Ovary (tissue), 7 donors: ENCODE measurements at regions not wholly inside any gene's neighbourhood (a gene's known extent, or its start where the extent isn't known, plus 50 kb on each side); places are given as distances from the start of the nearest gene placed in this dataset.

Experiments used
- DNase-seq, 5 donors: peaks; one replicate each; pipeline ENCODE4 v3.0.0-alpha.2; 2019 to 2020
- H3K27ac ChIP-seq, 2 donors: fragments of 200-600 bp; one replicate each; pipeline versions ENCODE4 v1.5.1 to v1.8.0; 2019 to 2022
- H3K27me3 ChIP-seq: fragments of 200-600 bp; one replicate; pipeline ENCODE4 v1.8.0; 2022
- H3K36me3 ChIP-seq: fragments of 200-600 bp; sonication (generic); one replicate; pipeline ENCODE4 v1.5.1; 2019
- H3K4me1 ChIP-seq: one replicate; pipeline ENCODE4 v1.8.1; 2013; ENCODE audit warnings: mild to moderate bottlenecking, moderate library complexity; ENCODE audit not compliant: insufficient read depth
- H3K4me3 ChIP-seq: fragments of 200-600 bp; sonication (generic); one replicate; pipeline ENCODE4 v1.5.1; 2017
- H3K9me3 ChIP-seq, 2 donors: fragments of 200-600 bp in 1 of 2; sonication (generic) in 1 of 2; one replicate each; pipeline versions ENCODE4 v1.5.1 to v1.8.1; 2013 to 2019; ENCODE audit warnings: mild to moderate bottlenecking in 1 of 2, moderate library complexity in 1 of 2
- EP300 ChIP-seq: sonication (generic); formaldehyde crosslinking; IDR thresholded peaks from one replicate; pipeline ENCODE4 v1.6.1; 2017; ENCODE audit warnings: antibody characterized with exemption
- POLR2A ChIP-seq: fragments of 450-650 bp; IDR thresholded peaks from one replicate; pipeline ENCODE4 v1.6.1; 2017; ENCODE audit warnings: antibody characterized with exemption, mild to moderate bottlenecking, moderate library complexity
- WGBS, 3 donors: extraction: QIAGEN DNeasy Blood & Tissue Kit in 1 of 3; methylation state at CpG; one replicate each; pipeline versions ENCODE4 v1.1.5 to v1.1.7; 2013 to 2017; 5-methylcytosine and 5-hydroxymethylcytosine counted together
- intact Hi-C, 4 donors: fragments of 100-400 bp; cut with DNase I; formaldehyde crosslinking; loops; one replicate each; pipeline versions ENCODE4 v1.11.0 to v1.15.1; 2022 to 2023
- TF ChIP-seq, protein P1 (sequence below), 3 donors: fragments of 450-650 bp in 2 of 3; fragments of 200-600 bp in 1 of 3; IDR thresholded peaks; one replicate each; pipeline versions ENCODE4 v1.5.1 to v1.8.0; 2016 to 2022; ENCODE audit warnings: antibody characterized with exemption in 3 of 3, mild to moderate bottlenecking in 1 of 3
- donor health status: DM: no; HTN: no; CAD: no; lungs with moderate emphysema.
- donor health status: DM: no; HTN: no; CAD: no.
- donor health status: Bipolar disorder and iron deficiency.
- donor health status: DM: no; HTN: no; CAD: no.
- donor health status: DM: yes; HTN: yes; CAD: no.

DNA sequence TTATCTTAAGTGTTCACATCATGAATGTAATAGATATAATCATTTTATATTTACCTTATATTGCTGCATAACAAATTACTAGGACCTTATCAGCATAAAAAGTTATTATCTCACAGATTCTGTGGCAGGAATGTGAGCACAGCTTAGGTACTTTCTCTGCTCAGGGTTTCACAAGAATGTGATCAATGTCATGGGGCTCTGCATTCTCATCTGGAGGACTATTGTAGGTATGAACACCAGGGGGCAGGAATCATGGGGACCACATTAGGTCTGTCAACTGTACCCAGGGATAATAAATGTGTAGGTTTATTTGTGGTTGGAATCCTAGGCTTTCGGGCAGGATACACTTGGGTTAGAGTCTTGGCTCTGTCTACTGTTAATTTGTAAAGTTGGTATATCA is 519.2 kb downstream of the ARAP2 start:
- intact Hi-C loops: no loop called here
- no peaks in the 10 kb centered on the region for H3K27me3 ChIP-seq
- 91 to 96% (median 95%) methylated on average over 1 of the region's 1 CpG for WGBS, 3 donors

DNA sequence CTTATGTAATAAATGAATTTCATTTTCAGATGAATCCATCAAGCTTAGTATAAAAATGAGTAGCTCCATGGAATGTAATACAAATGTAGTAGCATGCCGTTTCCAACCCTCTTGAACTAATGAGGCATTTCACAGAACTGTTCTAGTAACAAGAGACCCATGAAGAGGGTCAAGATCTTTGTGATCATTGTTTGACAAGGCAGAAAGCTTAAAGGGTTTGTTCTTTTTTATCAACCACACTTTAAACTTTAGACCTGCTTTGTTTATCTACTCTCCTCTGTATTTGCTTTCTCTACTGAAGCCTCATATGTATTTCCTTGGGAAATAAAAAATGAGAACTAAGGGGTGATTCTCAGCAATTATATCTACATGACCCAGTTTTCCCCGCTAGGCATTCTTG is 513.9 kb downstream of the ARAP2 start:
- intact Hi-C loops: no loop called here
- DNase-seq: no peak
- TF ChIP-seq, protein P1, sequence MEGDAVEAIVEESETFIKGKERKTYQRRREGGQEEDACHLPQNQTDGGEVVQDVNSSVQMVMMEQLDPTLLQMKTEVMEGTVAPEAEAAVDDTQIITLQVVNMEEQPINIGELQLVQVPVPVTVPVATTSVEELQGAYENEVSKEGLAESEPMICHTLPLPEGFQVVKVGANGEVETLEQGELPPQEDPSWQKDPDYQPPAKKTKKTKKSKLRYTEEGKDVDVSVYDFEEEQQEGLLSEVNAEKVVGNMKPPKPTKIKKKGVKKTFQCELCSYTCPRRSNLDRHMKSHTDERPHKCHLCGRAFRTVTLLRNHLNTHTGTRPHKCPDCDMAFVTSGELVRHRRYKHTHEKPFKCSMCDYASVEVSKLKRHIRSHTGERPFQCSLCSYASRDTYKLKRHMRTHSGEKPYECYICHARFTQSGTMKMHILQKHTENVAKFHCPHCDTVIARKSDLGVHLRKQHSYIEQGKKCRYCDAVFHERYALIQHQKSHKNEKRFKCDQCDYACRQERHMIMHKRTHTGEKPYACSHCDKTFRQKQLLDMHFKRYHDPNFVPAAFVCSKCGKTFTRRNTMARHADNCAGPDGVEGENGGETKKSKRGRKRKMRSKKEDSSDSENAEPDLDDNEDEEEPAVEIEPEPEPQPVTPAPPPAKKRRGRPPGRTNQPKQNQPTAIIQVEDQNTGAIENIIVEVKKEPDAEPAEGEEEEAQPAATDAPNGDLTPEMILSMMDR (IDR thresholded peaks at IDR 0.05): no peak
- TF ChIP-seq POLR2A (no peak), EP300 (no peak)
- WGBS, 3 donors: 74 to 87% (median 74%) methylated on average over 2 of the region's 2 CpGs
- H3K27ac ChIP-seq: no peak overlapping the region
- H3K27me3 ChIP-seq: no peaks in the 10 kb centered on the region
- H3K9me3 ChIP-seq: no peaks in the 10 kb centered on the region
- no peaks in the 10 kb centered on the region for H3K4me1 ChIP-seq
- H3K36me3 ChIP-seq: no peaks in the 10 kb centered on the region
- no peak overlapping the region for H3K4me3 ChIP-seq

More for the DNA sequence above, 519.2 kb downstream of the ARAP2 start:
- H3K27ac ChIP-seq: no peak overlapping the region
- TF ChIP-seq POLR2A (no peak), EP300 (no peak)
- TF ChIP-seq, protein P1 (IDR thresholded peaks at IDR 0.05): no peak
- no peaks in the 10 kb centered on the region for H3K9me3 ChIP-seq
- DNase-seq: no peak
- H3K4me3 ChIP-seq: no peak overlapping the region
- H3K36me3 ChIP-seq: no peaks in the 10 kb centered on the region
- no peaks in the 10 kb centered on the region for H3K4me1 ChIP-seq

DNA sequence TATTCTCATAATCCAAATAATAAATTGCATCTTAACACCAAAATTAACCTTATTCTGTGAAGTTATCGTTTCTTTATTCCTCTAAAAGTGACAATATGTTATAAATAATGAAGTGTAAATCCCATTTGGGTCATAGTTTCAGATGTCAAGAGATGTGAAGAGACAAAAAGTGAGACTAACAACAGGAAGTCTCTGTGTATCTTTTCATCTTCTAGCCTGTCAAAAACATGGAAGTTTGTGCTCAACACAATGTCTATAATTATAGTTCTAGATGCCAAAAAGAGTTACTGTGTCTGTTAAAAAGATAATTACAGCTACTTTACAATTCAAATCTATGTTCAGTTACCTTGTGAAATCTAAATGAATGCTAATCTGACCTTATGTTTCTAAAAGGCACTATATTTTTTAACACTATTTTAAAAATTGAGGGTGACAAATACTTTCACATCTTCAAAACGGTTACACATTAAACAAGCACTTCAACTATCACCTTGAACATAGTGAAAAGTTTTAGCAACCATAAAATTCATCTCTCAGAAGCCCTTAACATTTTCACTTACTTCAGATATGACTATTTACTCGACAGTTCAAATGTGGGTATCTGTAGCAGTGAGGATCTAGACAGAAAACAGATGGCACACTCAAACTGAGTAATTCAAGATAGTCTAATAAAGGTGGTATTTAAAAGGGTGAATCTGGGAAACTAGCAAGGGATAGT is 509.8 kb downstream of the ARAP2 start:
- intact Hi-C loops: no loop called here
- Histone ChIP-seq H3K4me1 (no peaks in the 10 kb centered on the region), H3K27ac (no peak overlapping the region), H3K4me3 (no peak overlapping the region), H3K9me3 (no peaks in the 10 kb centered on the region), H3K36me3 (no peaks in the 10 kb centered on the region), H3K27me3 (no peaks in the 10 kb centered on the region)
- no peak for TF ChIP-seq EP300
- TF ChIP-seq POLR2A: no peak
- TF ChIP-seq, protein P1 (IDR thresholded peaks at IDR 0.05): no peak
- no peak for DNase-seq
- WGBS, 3 donors: 49 to 64% (median 54%) methylated on average over 3 of the region's 3 CpGs

DNA sequence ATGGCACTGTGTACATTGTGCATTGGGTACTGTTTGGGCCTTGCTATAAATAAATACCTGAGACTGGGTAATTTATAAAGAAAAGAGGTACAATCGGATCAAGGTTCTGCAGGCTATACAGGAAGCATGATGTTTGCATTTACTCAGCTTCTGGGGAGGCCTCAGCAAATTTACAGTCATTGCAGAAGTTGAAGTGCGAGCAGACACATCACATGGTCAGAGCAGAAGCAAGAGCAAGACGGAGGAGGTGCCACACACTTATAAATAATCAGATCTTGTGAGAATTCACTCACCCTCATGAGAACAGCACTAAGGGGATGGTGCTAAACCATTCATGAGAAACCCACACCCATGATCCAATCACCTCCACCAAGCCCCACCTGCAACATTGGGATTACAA is 505.0 kb downstream of the ARAP2 start:
- intact Hi-C loops: no loop called here
- TF ChIP-seq EP300 (no peak), POLR2A (no peak)
- TF ChIP-seq, protein P1 (IDR thresholded peaks at IDR 0.05): no peak
- no peaks in the 10 kb centered on the region for H3K4me1 ChIP-seq
- H3K27me3 ChIP-seq: no peaks in the 10 kb centered on the region
- 61 to 79% (median 69%) methylated on average over 3 of the region's 3 CpGs for WGBS, 3 donors
- no peaks in the 10 kb centered on the region for H3K36me3 ChIP-seq
- no peak for DNase-seq
- H3K4me3 ChIP-seq: no peak overlapping the region
- no peak overlapping the region for H3K27ac ChIP-seq
- no peaks in the 10 kb centered on the region for H3K9me3 ChIP-seq
